Thoracic aorta (tissue), 2 donors: ENCODE measurements at regions not wholly inside any gene's neighbourhood (a gene's known extent, or its start where the extent isn't known, plus 50 kb on each side); places are given as distances from the start of the nearest gene placed in this dataset.
"Not testable (repeated sequence)": the region's sequence is repeated elsewhere in the genome, so short reads cannot be mapped to it uniquely, and the experiment has no call there.

ENCODE experiments used
- ATAC-seq: fragments of 150-250 bp; one replicate; pipeline ENCODE4 v1.8.0; 2017; ENCODE audit warnings: low read depth; ENCODE audit not compliant: insufficient number of reproducible peaks, low FRiP score
- DNase-seq: peaks from one replicate; pipeline ENCODE4 v3.0.0-alpha.2; 2020; ENCODE audit warnings: low spot score
- H3K27ac ChIP-seq, 2 donors: fragments of 200-600 bp; sonication (generic); 1 replicate in 1 of 2; 2 replicates in 1 of 2; pipeline ENCODE4 v1.5.1; 2016; ENCODE audit warnings: mild to moderate bottlenecking in 2 of 2, moderate library complexity in 2 of 2
- H3K27me3 ChIP-seq: fragments of 200-600 bp; sonication (generic); replicated peaks from 2 replicates; pipeline ENCODE4 v1.6.0; 2016; ENCODE audit warnings: mild to moderate bottlenecking; ENCODE audit not compliant: insufficient read depth
- H3K36me3 ChIP-seq: fragments of 200-600 bp; sonication (generic); one replicate; pipeline ENCODE4 v1.5.1; 2016
- H3K4me1 ChIP-seq, 2 donors: fragments of 200-600 bp; sonication (generic); 1 replicate in 1 of 2; 2 replicates in 1 of 2; pipeline versions ENCODE4 v1.5.1 to v1.6.0; 2016; ENCODE audit warnings: low read depth in 2 of 2, mild to moderate bottlenecking in 1 of 2; ENCODE audit not compliant: control insufficient read depth in 1 of 2
- H3K4me3 ChIP-seq: fragments of 200-600 bp; sonication (generic); 2 replicates; pipeline ENCODE4 v1.5.1; 2016; ENCODE audit warnings: mild to moderate bottlenecking
- H3K9me3 ChIP-seq: fragments of 200-600 bp; sonication (generic); 2 replicates; pipeline ENCODE4 v1.5.1; 2016
- CTCF ChIP-seq: fragments of 200-600 bp; sonication (generic); IDR thresholded peaks from one replicate; pipeline ENCODE4 v1.5.1; 2019; ENCODE audit warnings: antibody characterized with exemption

GRCh38 chr4:26208237-26208994 is 112.4 kb upstream of the RBPJ start:
- no peaks in the 10 kb centered on the region for H3K9me3 ChIP-seq
- DNase-seq (no peak), ATAC-seq (no peak)
- H3K4me1 ChIP-seq, result peaks cover 9 to 36% of the 10 kb centered on the region in 2 donors
- no peak overlapping the region for H3K27ac ChIP-seq
- H3K27me3 ChIP-seq, result no peaks in the 10 kb centered on the region
- no peak for TF ChIP-seq CTCF
- H3K4me3 ChIP-seq, result no peak overlapping the region
- H3K36me3 ChIP-seq, result no peaks in the 10 kb centered on the region

- H3K9me3 ChIP-seq, H3K27ac ChIP-seq, ATAC-seq, H3K27me3 ChIP-seq, H3K36me3 ChIP-seq, DNase-seq, H3K4me3 ChIP-seq: not testable (repeated sequence)
- H3K4me1 ChIP-seq, result peaks cover 9 to 34% of the 10 kb centered on the region in 2 donors
Measured at GRCh38 chr4:26209378-26209777, 111.4 kb upstream of the RBPJ start.

GRCh38 chr4:26212528-26212927 is 108.3 kb upstream of the RBPJ start:
- no peak for ATAC-seq
- Histone ChIP-seq H3K4me1 (peaks cover 0 to 6% of the 10 kb centered on the region in 2 donors), H3K27me3 (no peaks in the 10 kb centered on the region), H3K36me3 (no peaks in the 10 kb centered on the region), H3K27ac (no peak overlapping the region), H3K9me3 (no peaks in the 10 kb centered on the region), H3K4me3 (no peak overlapping the region)
- no peak for TF ChIP-seq CTCF
- no peak for DNase-seq

GRCh38 chr4:26213317-26213716 is 107.5 kb upstream of the RBPJ start:
- no peak for DNase-seq
- no peak for TF ChIP-seq CTCF
- Histone ChIP-seq H3K4me3 (no peak overlapping the region), H3K36me3 (no peaks in the 10 kb centered on the region), H3K27me3 (no peaks in the 10 kb centered on the region), H3K4me1 (no peaks in the 10 kb centered on the region), H3K9me3 (no peaks in the 10 kb centered on the region), H3K27ac (no peak overlapping the region)
- no peak for ATAC-seq

GRCh38 chr4:26214994-26215393 is 105.8 kb upstream of the RBPJ start:
- H3K27me3 ChIP-seq, result no peaks in the 10 kb centered on the region
- no peak for ATAC-seq
- no peak overlapping the region for H3K27ac ChIP-seq
- no peaks in the 10 kb centered on the region for H3K36me3 ChIP-seq
- no peak for TF ChIP-seq CTCF
- H3K9me3 ChIP-seq, result no peaks in the 10 kb centered on the region
- H3K4me1 ChIP-seq, result no peaks in the 10 kb centered on the region
- H3K4me3 ChIP-seq, result no peak overlapping the region
- DNase-seq, result no peak

- Histone ChIP-seq H3K4me3 (no peak overlapping the region), H3K4me1 (no peaks in the 10 kb centered on the region), H3K9me3 (no peaks in the 10 kb centered on the region), H3K27ac (no peak overlapping the region), H3K36me3 (no peaks in the 10 kb centered on the region), H3K27me3 (no peaks in the 10 kb centered on the region)
- ATAC-seq, result no peak
- no peak for TF ChIP-seq CTCF
- DNase-seq, result no peak
Measured at GRCh38 chr4:26215725-26216124, 105.1 kb upstream of the RBPJ start.
